ENCODE measurements at regions not wholly inside any gene's neighbourhood (a gene's known extent, or its start where the extent isn't known, plus 50 kb on each side); places are given as distances from the start of the nearest gene placed in this dataset.

DNA sequence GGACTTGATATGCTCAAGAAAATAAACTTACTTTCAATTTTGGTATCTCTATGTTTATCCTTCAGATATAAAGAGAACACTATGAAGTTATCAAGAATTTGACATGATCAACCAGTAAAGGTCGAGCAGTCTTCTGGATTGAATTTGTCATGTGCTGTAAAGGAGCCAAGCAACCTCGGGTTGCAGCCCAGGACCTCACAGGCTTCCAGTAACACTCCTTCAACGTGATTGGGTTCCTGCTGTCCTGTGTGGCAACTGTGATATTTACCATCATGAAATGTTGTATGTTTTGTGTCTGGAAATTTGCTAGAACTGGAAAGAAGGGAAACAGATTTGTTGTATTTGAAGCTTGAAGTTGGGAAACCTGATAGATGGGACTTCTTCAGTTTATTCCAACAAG lies 52.0 kb upstream of the UGT2B7 start:
- TF ChIP-seq ZBTB7A (IDR thresholded peaks at IDR 0.05; ENCODE audit: low read depth) (no peak), TCF12 (IDR thresholded peaks at IDR 0.05; ENCODE audit: low read depth) (no peak), RAD21 (IDR thresholded peaks at IDR 0.05; ENCODE audit: low read depth) (no peak), CEBPB (IDR thresholded peaks at IDR 0.05) (no peak), FOXM1 (IDR thresholded peaks at IDR 0.05; ENCODE audit: borderline replicate concordance, low read depth) (no peak)
- TF ChIP-seq, protein P1, sequence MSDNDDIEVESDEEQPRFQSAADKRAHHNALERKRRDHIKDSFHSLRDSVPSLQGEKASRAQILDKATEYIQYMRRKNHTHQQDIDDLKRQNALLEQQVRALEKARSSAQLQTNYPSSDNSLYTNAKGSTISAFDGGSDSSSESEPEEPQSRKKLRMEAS (IDR thresholded peaks at IDR 0.05), result no peak
